HEK293 (cell line): ENCODE measurements at regions not wholly inside any gene's neighbourhood (a gene's known extent, or its start where the extent isn't known, plus 50 kb on each side); places are given as distances from the start of the nearest gene placed in this dataset.

Experiments
- BCL11A ChIP-seq: fragments of 450-650 bp; formaldehyde crosslinking; IDR thresholded peaks from 2 replicates; pipeline ENCODE4 v1.5.1; 2016; ENCODE audit warnings: low read depth, missing biosample characterization, missing genetic modification characterization
- BCL6B ChIP-seq: fragments of 450-650 bp; formaldehyde crosslinking; IDR thresholded peaks from 2 replicates; pipeline ENCODE4 v1.5.1; 2017; ENCODE audit warnings: missing biosample characterization, missing genetic modification characterization
- HIC1 ChIP-seq: fragments of 450-650 bp; formaldehyde crosslinking; IDR thresholded peaks from 2 replicates; pipeline ENCODE4 v1.5.1; 2016; ENCODE audit warnings: missing biosample characterization, missing genetic modification characterization
- KLF7 ChIP-seq: fragments of 450-650 bp; formaldehyde crosslinking; IDR thresholded peaks from 2 replicates; pipeline ENCODE4 v1.5.1; 2016; ENCODE audit warnings: missing biosample characterization, missing genetic modification characterization, borderline replicate concordance
- MEIS1 ChIP-seq: sonication (generic); formaldehyde crosslinking; IDR thresholded peaks from 2 replicates; pipeline ENCODE4 v1.8.1; 2022; ENCODE audit warnings: missing genetic modification reagents, mild to moderate bottlenecking, borderline replicate concordance
- PRDM10 ChIP-seq: fragments of 450-650 bp; formaldehyde crosslinking; IDR thresholded peaks from 2 replicates; pipeline ENCODE4 v1.5.1; 2016; ENCODE audit warnings: missing biosample characterization, missing genetic modification characterization
- PRDM4 ChIP-seq: fragments of 450-650 bp; formaldehyde crosslinking; IDR thresholded peaks from 2 replicates; pipeline ENCODE4 v1.5.1; 2017; ENCODE audit warnings: missing biosample characterization, missing genetic modification characterization
- SP7 ChIP-seq: fragments of 450-650 bp; formaldehyde crosslinking; IDR thresholded peaks from 2 replicates; pipeline ENCODE4 v1.5.1; 2016; ENCODE audit warnings: missing biosample characterization, missing genetic modification characterization
- WT1 ChIP-seq: fragments of 450-650 bp; formaldehyde crosslinking; IDR thresholded peaks from 2 replicates; pipeline ENCODE4 v1.5.1; 2016; ENCODE audit warnings: missing biosample characterization, missing genetic modification characterization
- ZBTB7A ChIP-seq: fragments of 450-650 bp; formaldehyde crosslinking; IDR thresholded peaks from 2 replicates; pipeline ENCODE4 v1.5.1; 2016; ENCODE audit warnings: low read depth, missing biosample characterization, missing genetic modification characterization
- ZFP37 ChIP-seq: fragments of 450-650 bp; formaldehyde crosslinking; IDR thresholded peaks from 2 replicates; pipeline ENCODE4 v1.5.1; 2016; ENCODE audit warnings: missing biosample characterization, missing genetic modification characterization
- ZFP69B ChIP-seq: fragments of 450-650 bp; formaldehyde crosslinking; IDR thresholded peaks from 2 replicates; pipeline ENCODE4 v1.5.1; 2016; ENCODE audit warnings: missing biosample characterization, missing genetic modification characterization
- ZNF155 ChIP-seq: fragments of 450-650 bp; formaldehyde crosslinking; IDR thresholded peaks from 2 replicates; pipeline ENCODE4 v1.5.1; 2016; ENCODE audit warnings: missing biosample characterization, missing genetic modification characterization
- ZNF239 ChIP-seq: fragments of 450-650 bp; formaldehyde crosslinking; IDR thresholded peaks from 2 replicates; pipeline ENCODE4 v1.5.1; 2016; ENCODE audit warnings: missing biosample characterization, missing genetic modification characterization
- ZNF404 ChIP-seq: fragments of 450-650 bp; formaldehyde crosslinking; IDR thresholded peaks from 2 replicates; pipeline ENCODE4 v1.5.1; 2017; ENCODE audit warnings: missing biosample characterization, missing genetic modification characterization
- ZNF529 ChIP-seq: fragments of 450-650 bp; formaldehyde crosslinking; IDR thresholded peaks from 2 replicates; pipeline ENCODE4 v1.5.1; 2017; ENCODE audit warnings: missing genetic modification characterization, missing biosample characterization; ENCODE audit not compliant: insufficient replicate concordance
- ZNF660 ChIP-seq: fragments of 450-650 bp; IDR thresholded peaks from 2 replicates; pipeline ENCODE4 v1.5.1; 2018; ENCODE audit warnings: missing biosample characterization, mild to moderate bottlenecking, missing genetic modification characterization
- ZNF747 ChIP-seq: fragments of 450-650 bp; formaldehyde crosslinking; IDR thresholded peaks from 2 replicates; pipeline ENCODE4 v1.5.1; 2016; ENCODE audit warnings: missing biosample characterization, missing genetic modification characterization
- ZNF777 ChIP-seq: fragments of 450-650 bp; formaldehyde crosslinking; IDR thresholded peaks from 2 replicates; pipeline ENCODE4 v1.5.1; 2017; ENCODE audit warnings: missing biosample characterization, missing genetic modification characterization, borderline replicate concordance
- ZNF830 ChIP-seq: fragments of 450-650 bp; IDR thresholded peaks from 2 replicates; pipeline ENCODE4 v1.5.0; 2018; ENCODE audit warnings: missing biosample characterization, missing genetic modification characterization, low read depth, mild to moderate bottlenecking, moderate library complexity
- ZSCAN16 ChIP-seq: fragments of 450-650 bp; formaldehyde crosslinking; IDR thresholded peaks from 2 replicates; pipeline ENCODE4 v1.5.1; 2016; ENCODE audit warnings: missing biosample characterization, missing genetic modification characterization
- TF ChIP-seq, protein P1 (sequence below): fragments of 450-650 bp; formaldehyde crosslinking; IDR thresholded peaks from 2 replicates; pipeline ENCODE4 v1.5.1; 2016; ENCODE audit warnings: missing biosample characterization, missing genetic modification characterization, borderline replicate concordance
- TF ChIP-seq, protein P2 (sequence below): fragments of 450-650 bp; formaldehyde crosslinking; IDR thresholded peaks from 2 replicates; pipeline ENCODE4 v1.5.1; 2016; ENCODE audit warnings: missing biosample characterization, missing genetic modification characterization

DNA sequence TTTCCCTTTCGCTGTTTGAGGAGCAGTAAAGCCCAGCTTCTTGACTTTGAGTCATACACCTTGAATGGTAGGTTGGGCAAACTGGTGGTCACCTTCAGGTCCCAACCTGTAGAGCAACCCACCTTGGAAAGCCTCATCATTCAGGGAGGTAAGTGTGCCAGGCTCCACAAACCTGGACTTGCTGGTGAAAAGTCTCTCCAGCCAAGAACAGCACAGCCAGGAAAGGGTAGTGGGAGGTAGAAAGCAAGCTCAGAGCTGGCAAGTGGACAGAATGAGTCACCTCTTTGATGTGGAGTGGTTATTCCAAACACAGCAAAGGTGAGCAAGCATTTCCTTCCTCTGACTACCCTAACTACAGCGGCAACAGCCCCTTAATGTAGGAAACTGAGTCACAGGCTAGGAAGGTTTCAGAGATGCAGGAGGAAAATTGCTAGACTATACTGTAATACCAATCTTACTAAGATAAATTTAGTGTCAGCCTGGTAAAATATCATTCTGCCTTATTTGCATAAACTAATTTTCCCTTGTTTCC lies 117.5 kb upstream of the MTAP start (continued):
- TF ChIP-seq, protein P1, sequence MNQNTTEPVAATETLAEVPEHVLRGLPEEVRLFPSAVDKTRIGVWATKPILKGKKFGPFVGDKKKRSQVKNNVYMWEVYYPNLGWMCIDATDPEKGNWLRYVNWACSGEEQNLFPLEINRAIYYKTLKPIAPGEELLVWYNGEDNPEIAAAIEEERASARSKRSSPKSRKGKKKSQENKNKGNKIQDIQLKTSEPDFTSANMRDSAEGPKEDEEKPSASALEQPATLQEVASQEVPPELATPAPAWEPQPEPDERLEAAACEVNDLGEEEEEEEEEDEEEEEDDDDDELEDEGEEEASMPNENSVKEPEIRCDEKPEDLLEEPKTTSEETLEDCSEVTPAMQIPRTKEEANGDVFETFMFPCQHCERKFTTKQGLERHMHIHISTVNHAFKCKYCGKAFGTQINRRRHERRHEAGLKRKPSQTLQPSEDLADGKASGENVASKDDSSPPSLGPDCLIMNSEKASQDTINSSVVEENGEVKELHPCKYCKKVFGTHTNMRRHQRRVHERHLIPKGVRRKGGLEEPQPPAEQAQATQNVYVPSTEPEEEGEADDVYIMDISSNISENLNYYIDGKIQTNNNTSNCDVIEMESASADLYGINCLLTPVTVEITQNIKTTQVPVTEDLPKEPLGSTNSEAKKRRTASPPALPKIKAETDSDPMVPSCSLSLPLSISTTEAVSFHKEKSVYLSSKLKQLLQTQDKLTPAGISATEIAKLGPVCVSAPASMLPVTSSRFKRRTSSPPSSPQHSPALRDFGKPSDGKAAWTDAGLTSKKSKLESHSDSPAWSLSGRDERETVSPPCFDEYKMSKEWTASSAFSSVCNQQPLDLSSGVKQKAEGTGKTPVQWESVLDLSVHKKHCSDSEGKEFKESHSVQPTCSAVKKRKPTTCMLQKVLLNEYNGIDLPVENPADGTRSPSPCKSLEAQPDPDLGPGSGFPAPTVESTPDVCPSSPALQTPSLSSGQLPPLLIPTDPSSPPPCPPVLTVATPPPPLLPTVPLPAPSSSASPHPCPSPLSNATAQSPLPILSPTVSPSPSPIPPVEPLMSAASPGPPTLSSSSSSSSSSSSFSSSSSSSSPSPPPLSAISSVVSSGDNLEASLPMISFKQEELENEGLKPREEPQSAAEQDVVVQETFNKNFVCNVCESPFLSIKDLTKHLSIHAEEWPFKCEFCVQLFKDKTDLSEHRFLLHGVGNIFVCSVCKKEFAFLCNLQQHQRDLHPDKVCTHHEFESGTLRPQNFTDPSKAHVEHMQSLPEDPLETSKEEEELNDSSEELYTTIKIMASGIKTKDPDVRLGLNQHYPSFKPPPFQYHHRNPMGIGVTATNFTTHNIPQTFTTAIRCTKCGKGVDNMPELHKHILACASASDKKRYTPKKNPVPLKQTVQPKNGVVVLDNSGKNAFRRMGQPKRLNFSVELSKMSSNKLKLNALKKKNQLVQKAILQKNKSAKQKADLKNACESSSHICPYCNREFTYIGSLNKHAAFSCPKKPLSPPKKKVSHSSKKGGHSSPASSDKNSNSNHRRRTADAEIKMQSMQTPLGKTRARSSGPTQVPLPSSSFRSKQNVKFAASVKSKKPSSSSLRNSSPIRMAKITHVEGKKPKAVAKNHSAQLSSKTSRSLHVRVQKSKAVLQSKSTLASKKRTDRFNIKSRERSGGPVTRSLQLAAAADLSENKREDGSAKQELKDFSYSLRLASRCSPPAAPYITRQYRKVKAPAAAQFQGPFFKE: no peak
- TF ChIP-seq ZNF404 (tag by site-specific recombination) (no peak), HIC1 (tag by site-specific recombination) (0 out of 2 replicates have a peak, but pooled peaks have one; percentile 14), ZFP69B (tag by site-specific recombination) (no peak), PRDM10 (tag by site-specific recombination) (peak; percentile 43), WT1 (no peak), ZNF155 (no peak), BCL11A (tag by site-specific recombination) (no peak), ZNF830 (tag by site-specific recombination) (no peak), ZSCAN16 (tag by site-specific recombination) (no peak), BCL6B (tag by site-specific recombination) (no peak), ZFP37 (no peak), PRDM4 (tag by site-specific recombination) (no peak), ZNF660 (no peak), ZNF529 (tag by site-specific recombination) (no peak), MEIS1 (no peak), SP7 (tag by site-specific recombination) (0 out of 2 replicates have a peak, but pooled peaks have one; percentile 12), ZNF239 (tag by site-specific recombination) (no peak), ZBTB7A (tag by site-specific recombination) (no peak), KLF7 (tag by site-specific recombination) (no peak), ZNF747 (tag by site-specific recombination) (no peak), ZNF777 (tag by site-specific recombination) (no peak)
- TF ChIP-seq, protein P2, sequence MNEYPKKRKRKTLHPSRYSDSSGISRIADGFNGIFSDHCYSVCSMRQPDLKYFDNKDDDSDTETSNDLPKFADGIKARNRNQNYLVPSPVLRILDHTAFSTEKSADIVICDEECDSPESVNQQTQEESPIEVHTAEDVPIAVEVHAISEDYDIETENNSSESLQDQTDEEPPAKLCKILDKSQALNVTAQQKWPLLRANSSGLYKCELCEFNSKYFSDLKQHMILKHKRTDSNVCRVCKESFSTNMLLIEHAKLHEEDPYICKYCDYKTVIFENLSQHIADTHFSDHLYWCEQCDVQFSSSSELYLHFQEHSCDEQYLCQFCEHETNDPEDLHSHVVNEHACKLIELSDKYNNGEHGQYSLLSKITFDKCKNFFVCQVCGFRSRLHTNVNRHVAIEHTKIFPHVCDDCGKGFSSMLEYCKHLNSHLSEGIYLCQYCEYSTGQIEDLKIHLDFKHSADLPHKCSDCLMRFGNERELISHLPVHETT (tag by site-specific recombination): no peak
